ENCODE measurements at regions not wholly inside any gene's neighbourhood (a gene's known extent, or its start where the extent isn't known, plus 50 kb on each side); places are given as distances from the start of the nearest gene placed in this dataset.

DNA sequence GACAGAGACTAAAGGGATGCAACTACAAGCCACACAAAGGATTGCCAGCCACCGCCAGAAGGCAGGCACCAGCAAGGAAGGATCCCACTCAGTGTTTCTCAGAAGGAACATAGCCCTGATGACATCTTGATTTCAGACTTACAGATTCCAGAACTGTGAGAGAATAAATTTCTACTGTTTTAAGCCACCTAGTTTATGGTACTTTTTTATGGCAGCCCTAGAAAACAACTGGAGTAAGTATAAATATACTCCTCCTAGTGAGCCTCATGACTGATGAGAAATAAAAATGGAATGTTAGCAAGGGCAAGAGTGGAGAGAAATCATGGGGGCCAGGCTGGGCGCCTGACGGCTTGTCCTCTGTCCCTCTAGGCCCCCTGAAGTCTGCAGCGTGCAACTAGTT, 307.3 kb downstream of the PIK3R1 start:
- TF ChIP-seq, protein P1, sequence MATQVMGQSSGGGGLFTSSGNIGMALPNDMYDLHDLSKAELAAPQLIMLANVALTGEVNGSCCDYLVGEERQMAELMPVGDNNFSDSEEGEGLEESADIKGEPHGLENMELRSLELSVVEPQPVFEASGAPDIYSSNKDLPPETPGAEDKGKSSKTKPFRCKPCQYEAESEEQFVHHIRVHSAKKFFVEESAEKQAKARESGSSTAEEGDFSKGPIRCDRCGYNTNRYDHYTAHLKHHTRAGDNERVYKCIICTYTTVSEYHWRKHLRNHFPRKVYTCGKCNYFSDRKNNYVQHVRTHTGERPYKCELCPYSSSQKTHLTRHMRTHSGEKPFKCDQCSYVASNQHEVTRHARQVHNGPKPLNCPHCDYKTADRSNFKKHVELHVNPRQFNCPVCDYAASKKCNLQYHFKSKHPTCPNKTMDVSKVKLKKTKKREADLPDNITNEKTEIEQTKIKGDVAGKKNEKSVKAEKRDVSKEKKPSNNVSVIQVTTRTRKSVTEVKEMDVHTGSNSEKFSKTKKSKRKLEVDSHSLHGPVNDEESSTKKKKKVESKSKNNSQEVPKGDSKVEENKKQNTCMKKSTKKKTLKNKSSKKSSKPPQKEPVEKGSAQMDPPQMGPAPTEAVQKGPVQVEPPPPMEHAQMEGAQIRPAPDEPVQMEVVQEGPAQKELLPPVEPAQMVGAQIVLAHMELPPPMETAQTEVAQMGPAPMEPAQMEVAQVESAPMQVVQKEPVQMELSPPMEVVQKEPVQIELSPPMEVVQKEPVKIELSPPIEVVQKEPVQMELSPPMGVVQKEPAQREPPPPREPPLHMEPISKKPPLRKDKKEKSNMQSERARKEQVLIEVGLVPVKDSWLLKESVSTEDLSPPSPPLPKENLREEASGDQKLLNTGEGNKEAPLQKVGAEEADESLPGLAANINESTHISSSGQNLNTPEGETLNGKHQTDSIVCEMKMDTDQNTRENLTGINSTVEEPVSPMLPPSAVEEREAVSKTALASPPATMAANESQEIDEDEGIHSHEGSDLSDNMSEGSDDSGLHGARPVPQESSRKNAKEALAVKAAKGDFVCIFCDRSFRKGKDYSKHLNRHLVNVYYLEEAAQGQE (IDR thresholded peaks at IDR 0.05; ENCODE audit: insufficient read depth in 1 of 2, low read depth in 2 of 2, low read length in 2 of 2), result no peak
- TF ChIP-seq FOXP2 (optimal IDR thresholded peaks at IDR 0.05; ENCODE audit: borderline replicate concordance, extremely low read depth, extremely low read length, insufficient read depth) (no peak), TAF1 (IDR thresholded peaks at IDR 0.05; ENCODE audit: borderline replicate concordance, insufficient read depth, low read length) (no peak), SIN3A (IDR thresholded peaks at IDR 0.05; ENCODE audit: borderline replicate concordance, insufficient read depth, low read length) (no peak), POLR2AphosphoS5 (IDR thresholded peaks at IDR 0.05; ENCODE audit: low read depth, low read length) (no peak)

DNA sequence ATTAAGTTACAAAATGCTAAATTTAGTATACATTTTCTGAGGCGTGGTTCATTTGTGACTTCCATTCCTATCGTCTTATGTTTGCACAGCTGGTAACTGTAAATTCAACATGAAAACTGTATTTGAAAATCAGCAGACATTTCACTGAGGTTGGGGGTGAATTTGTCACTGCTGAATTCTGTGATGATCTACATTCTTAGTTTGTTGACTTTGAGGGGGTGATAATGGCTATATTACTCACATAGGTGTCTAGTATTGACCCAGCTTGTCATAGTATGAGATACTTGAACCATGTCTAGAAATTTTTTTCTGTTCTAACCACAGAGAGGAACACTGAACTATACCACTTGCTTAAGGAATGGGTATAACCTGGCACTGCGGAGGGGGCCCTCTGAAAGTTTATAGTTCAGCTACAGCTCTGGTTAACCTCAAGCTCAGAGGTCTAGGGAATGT, 313.3 kb downstream of the PIK3R1 start:
- TF ChIP-seq SIN3A (IDR thresholded peaks at IDR 0.05; ENCODE audit: borderline replicate concordance, insufficient read depth, low read length), result no peak
- TF ChIP-seq TAF1 (IDR thresholded peaks at IDR 0.05; ENCODE audit: borderline replicate concordance, insufficient read depth, low read length), result no peak
- no peak for TF ChIP-seq FOXP2 (optimal IDR thresholded peaks at IDR 0.05; ENCODE audit: borderline replicate concordance, extremely low read depth, extremely low read length, insufficient read depth)
- TF ChIP-seq, protein P1 (IDR thresholded peaks at IDR 0.05; ENCODE audit: insufficient read depth in 1 of 2, low read depth in 2 of 2, low read length in 2 of 2), result no peak
- no peak for TF ChIP-seq POLR2AphosphoS5 (IDR thresholded peaks at IDR 0.05; ENCODE audit: low read depth, low read length)

DNA sequence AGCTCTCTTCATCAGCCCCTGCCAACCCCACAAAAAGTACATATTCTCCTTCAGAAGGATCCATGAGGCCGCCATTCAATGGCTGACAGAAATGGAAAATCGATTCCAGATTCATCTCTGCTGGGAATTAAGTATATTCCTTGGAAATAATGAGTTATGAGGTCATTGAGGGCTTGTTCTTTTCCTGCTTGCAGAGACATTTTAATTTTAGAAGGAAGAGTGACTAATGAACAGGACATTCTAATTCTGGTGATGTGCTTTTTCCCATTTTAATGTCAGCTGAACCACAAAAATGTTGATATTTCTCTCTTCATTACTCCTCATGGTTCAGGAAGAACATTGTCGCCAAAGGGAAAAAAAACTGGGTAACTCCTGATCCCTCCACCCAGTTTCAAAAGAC, 314.0 kb downstream of the PIK3R1 start:
- TF ChIP-seq FOXP2 (optimal IDR thresholded peaks at IDR 0.05; ENCODE audit: borderline replicate concordance, extremely low read depth, extremely low read length, insufficient read depth) (no peak), POLR2AphosphoS5 (IDR thresholded peaks at IDR 0.05; ENCODE audit: low read depth, low read length) (no peak)

GRCh38 chr5:68531970-68532369, 316.4 kb downstream of the PIK3R1 start:
- TF ChIP-seq FOXP2 (optimal IDR thresholded peaks at IDR 0.05; ENCODE audit: borderline replicate concordance, extremely low read depth, extremely low read length, insufficient read depth) (no peak), SIN3A (IDR thresholded peaks at IDR 0.05; ENCODE audit: borderline replicate concordance, insufficient read depth, low read length) (no peak), TAF1 (IDR thresholded peaks at IDR 0.05; ENCODE audit: borderline replicate concordance, insufficient read depth, low read length) (no peak), POLR2AphosphoS5 (IDR thresholded peaks at IDR 0.05; ENCODE audit: low read depth, low read length) (no peak)
- TF ChIP-seq, protein P1 (IDR thresholded peaks at IDR 0.05; ENCODE audit: insufficient read depth in 1 of 2, low read depth in 2 of 2, low read length in 2 of 2), result no peak

- TF ChIP-seq FOXP2 (optimal IDR thresholded peaks at IDR 0.05; ENCODE audit: borderline replicate concordance, extremely low read depth, extremely low read length, insufficient read depth) (no peak), POLR2AphosphoS5 (IDR thresholded peaks at IDR 0.05; ENCODE audit: low read depth, low read length) (no peak)
These were observed 317.5 kb downstream of the PIK3R1 start for GRCh38 chr5:68533051-68533450.

DNA sequence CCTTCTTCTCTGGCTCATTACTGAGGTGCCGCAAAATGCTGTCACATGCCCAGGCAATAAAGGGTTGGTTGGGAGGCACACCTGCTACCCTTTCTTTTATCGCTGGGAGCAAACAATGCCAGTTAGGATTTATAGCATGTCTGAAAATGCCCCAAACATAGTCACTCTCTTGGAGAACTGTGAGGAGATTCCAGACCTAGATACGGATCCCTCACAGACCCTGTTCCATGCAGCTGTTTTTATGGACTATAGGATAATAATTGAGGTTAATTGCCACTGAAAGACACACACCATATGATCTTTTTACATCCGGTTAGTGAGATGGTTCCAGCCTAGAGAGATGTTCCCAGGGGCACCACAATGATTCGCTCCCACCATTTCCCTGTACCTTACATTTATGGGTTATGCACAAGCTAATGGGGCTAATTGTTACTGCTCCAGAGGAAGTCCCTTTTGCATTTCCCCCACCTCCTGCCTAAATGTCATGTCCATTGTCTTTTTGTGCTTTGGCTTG, 318.1 kb downstream of the PIK3R1 start:
- TF ChIP-seq TAF1 (IDR thresholded peaks at IDR 0.05; ENCODE audit: borderline replicate concordance, insufficient read depth, low read length) (no peak), FOXP2 (optimal IDR thresholded peaks at IDR 0.05; ENCODE audit: borderline replicate concordance, extremely low read depth, extremely low read length, insufficient read depth) (no peak), POLR2AphosphoS5 (IDR thresholded peaks at IDR 0.05; ENCODE audit: low read depth, low read length) (no peak), SIN3A (IDR thresholded peaks at IDR 0.05; ENCODE audit: borderline replicate concordance, insufficient read depth, low read length) (no peak)
- TF ChIP-seq, protein P1 (IDR thresholded peaks at IDR 0.05; ENCODE audit: insufficient read depth in 1 of 2, low read depth in 2 of 2, low read length in 2 of 2), result no peak

All from PFSK-1 (cell line).